T-helper 17 cell (primary cell): ENCODE measurements at regions not wholly inside any gene's neighbourhood (a gene's known extent, or its start where the extent isn't known, plus 50 kb on each side); places are given as distances from the start of the nearest gene placed in this dataset.
"Not testable (repeated sequence)": the region's sequence is repeated elsewhere in the genome, so short reads cannot be mapped to it uniquely, and the experiment has no call there.

Experiments used
- ATAC-seq: fragments of 150-1000 bp; cut with Tn5 transposase; 2 replicates; pipeline ENCODE4 v1.10.0; 2021; ENCODE audit warnings: mild to moderate bottlenecking, moderate library complexity
- DNase-seq, 3 donors: peaks; one replicate each; pipeline versions ENCODE4 v3.0.0 to v3.0.0-alpha.2; 2020 to 2021
- H3K9me3 ChIP-seq: one replicate; pipeline ENCODE4 v1.7.0; 2013; ENCODE audit warnings: low read length, mild to moderate bottlenecking; ENCODE audit not compliant: control insufficient read depth, poor library complexity, severe bottlenecking
- H3K27ac Mint-ChIP-seq: one replicate; pipeline ENCODE4 v1.8.0; 2022; ENCODE audit warnings: mild to moderate bottlenecking, moderate library complexity, mixed read lengths
- H3K27me3 Mint-ChIP-seq: one replicate; pipeline ENCODE4 v1.8.0; 2022; ENCODE audit warnings: mixed read lengths
- H3K36me3 Mint-ChIP-seq: one replicate; pipeline ENCODE4 v1.8.0; 2022; ENCODE audit warnings: low read depth, mixed read lengths
- H3K4me1 Mint-ChIP-seq: one replicate; pipeline ENCODE4 v1.8.0; 2022; ENCODE audit warnings: mild to moderate bottlenecking, mixed read lengths
- H3K4me3 Mint-ChIP-seq: one replicate; pipeline ENCODE4 v1.8.0; 2022; ENCODE audit warnings: mild to moderate bottlenecking, moderate library complexity, mixed read lengths

DNA sequence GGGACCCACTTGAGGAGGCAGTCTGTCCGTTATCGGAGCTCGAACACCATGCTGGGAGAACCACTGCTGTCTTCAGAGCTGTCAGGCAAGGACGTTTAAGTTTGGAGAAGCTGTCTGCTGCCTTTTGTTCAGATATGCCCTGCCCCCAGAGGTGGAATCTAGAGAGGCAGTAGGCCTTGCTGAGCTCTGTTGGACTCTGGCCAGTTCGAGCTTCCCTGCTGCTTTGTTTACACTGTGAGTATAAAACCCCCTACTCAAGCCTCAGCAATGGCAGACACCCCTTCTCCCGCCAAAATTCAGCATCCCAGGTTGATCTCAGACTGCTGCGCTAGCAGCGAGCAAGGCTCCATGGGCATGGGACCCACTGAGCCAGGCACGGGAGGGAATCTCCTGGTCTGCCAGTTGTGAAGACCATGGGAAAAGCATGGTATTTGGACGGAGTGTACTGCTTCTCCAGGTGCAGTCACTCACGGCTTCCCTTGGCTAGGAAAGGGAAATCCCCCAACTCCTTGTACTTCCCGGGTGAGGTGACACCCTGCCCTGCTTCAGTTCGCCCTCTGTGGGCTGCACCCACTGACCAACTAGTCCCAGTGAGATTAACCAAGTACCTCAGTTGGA is 134.5 kb upstream of the RBMS1 start:
- H3K4me3 Mint-ChIP-seq, H3K9me3 ChIP-seq, ATAC-seq, DNase-seq, H3K36me3 Mint-ChIP-seq, H3K27me3 Mint-ChIP-seq, H3K27ac Mint-ChIP-seq, H3K4me1 Mint-ChIP-seq: not testable (repeated sequence)

DNA sequence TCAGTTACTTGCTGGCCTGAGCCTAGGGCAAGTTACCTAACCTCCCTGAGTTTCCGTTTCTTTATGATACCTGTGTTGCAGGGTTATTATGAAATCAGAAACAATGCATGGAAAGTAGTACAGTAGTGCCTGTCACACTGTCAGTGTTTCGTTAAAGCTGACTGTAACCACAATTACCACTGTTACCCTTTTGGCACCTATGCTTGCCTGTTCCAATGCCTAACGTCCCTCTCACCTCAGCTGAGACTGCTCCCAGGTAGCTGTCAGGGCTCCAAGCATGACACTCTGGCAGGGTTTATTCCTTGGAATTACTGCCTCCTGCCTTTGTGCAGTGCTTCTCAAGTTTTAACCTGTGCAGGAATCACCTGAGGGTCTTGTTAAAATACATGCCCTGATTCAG is 135.2 kb upstream of the RBMS1 start:
- ATAC-seq (no peak), DNase-seq (no peak)
- Mint-ChIP-seq H3K27ac (no peak overlapping the region), H3K4me3 (no peak overlapping the region), H3K27me3 (no peaks in the 10 kb centered on the region), H3K4me1 (no peaks in the 10 kb centered on the region), H3K36me3 (no peaks in the 10 kb centered on the region)
- H3K9me3 ChIP-seq, result no peaks in the 10 kb centered on the region

DNA sequence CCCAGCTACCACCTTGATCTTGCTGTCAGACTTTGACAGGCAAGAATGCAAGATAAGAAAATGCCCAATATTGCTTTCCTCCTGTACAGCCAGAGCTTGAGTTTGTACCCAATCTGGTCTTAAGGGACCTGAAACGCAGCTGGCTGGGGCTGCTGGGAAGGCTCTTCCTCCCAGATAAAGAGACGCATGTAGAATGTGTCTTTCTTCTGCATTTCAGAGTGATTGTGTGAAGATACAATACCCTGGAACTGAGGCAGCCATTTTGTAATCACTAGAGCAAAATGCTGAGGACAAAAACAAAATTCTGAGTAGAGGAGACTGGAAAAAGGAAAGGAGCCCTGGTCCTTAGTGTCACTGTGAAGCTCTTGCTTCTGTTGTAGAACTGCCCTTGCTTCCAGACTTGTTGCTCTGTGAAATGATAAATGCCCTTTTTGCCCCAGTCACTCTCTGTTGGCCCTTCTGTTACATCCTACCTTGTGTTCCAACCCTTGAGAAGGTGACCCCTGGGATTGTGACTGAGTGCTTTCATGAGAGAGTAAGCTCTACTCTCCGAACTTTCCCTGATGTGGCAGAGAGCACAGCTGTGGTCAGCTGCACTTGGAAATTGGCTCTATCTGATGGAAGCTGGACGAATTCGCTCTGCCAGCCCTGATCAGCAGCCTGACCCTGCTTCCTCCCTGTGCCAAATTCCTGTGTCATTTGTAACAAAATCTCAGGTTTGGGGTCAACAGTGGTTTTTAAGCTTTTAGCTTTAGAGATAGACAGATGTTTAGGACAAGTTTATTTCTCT is 137.4 kb upstream of the RBMS1 start:
- Mint-ChIP-seq H3K4me3 (no peak overlapping the region), H3K27ac (no peak overlapping the region), H3K36me3 (no peaks in the 10 kb centered on the region), H3K27me3 (no peaks in the 10 kb centered on the region), H3K4me1 (no peaks in the 10 kb centered on the region)
- DNase-seq (no peak), ATAC-seq (no peak)
- H3K9me3 ChIP-seq, result no peaks in the 10 kb centered on the region

DNA sequence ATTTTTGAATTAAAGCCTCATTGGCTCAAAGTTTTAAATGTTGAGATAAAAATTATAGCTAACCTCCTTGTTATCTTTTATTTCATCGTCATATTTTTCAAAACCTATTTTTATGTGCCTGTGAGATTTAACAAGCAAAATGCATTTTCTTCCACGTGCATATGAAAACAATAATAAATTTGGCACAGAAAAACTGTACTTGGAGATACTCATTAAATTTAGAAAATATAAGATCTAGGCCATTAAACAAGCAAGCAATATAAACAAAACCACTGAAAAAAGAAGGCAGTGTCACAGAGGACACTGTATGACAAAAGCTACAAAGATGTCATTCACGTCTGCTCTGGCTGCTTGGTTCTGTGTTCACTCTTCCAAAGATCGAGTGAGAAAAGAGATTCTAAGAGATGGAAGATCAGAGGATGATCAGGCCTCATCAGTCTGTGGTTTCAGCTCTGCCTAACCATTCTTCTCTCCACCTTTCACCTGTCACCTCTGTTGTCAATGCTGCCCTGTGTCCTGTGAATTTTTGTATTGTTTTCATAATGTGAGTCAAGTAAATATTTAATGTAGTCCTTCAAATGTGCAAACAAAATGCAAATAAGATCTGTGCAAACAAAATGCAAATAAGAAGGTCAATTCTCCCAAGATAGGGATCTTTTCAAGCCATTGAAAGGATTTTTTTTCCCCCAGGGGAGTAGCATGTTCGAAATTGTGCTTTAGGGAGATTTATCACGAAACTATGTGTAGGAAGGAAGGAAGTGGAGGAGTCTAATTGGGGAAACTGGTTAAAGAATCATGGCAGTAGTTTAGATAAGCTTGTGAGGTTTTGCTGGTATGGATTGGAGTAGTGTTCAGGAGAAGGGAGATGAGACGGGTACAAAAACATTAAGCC is 138.7 kb upstream of the RBMS1 start:
- no peak overlapping the region for H3K4me3 Mint-ChIP-seq
- H3K27me3 Mint-ChIP-seq, result no peaks in the 10 kb centered on the region
- H3K27ac Mint-ChIP-seq, result no peak overlapping the region
- H3K4me1 Mint-ChIP-seq, result no peaks in the 10 kb centered on the region
- H3K9me3 ChIP-seq, result no peaks in the 10 kb centered on the region
- no peak for DNase-seq
- no peaks in the 10 kb centered on the region for H3K36me3 Mint-ChIP-seq
- no peak for ATAC-seq

DNA sequence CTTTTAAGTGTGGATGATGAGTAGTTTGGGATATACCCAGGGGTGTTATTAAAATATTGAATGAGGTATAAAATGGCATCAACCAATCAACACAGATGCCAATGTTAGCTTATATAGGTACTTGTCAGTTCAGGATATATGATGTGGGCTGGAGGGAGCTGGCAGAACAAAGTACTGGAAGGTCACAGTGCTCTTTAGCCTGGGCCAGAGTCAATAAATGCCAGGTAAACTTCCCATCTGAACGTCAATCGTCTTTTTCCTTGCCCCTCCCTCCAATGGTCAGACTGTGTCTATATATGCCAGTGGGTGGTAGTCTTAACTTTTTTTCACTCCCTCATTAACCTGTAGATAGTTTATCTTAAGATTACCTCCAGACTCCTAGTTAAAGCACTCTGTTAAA is 140.8 kb upstream of the RBMS1 start:
- DNase-seq (no peak), ATAC-seq (no peak)
- H3K27ac Mint-ChIP-seq, result no peak overlapping the region

DNA sequence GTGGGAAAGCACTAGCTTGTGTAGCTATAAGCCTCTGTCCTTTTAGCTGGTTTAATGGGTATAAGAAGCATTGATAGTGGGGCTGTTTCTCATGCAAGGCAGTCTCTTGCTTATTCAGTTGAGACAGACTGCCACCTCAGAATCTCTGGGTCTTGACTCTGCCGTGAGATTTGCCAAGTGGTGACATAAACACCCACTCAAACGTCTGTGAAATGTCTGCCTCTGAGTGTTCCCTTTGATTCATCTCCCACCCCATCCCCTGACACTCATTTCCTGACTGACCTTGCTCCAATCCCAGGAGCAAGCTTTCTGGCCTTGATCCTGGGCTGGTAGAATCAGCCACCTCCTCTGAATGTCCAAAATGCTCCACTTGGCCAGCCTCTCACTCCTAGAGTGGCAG is 141.9 kb upstream of the RBMS1 start:
- Mint-ChIP-seq H3K4me3 (no peak overlapping the region), H3K36me3 (peaks cover 3% of the 10 kb centered on the region), H3K27ac (no peak overlapping the region), H3K4me1 (no peaks in the 10 kb centered on the region), H3K27me3 (no peaks in the 10 kb centered on the region)
- ATAC-seq (no peak), DNase-seq (no peak)
- H3K9me3 ChIP-seq, result no peaks in the 10 kb centered on the region

More for the DNA sequence above, 140.8 kb upstream of the RBMS1 start:
- Mint-ChIP-seq H3K4me1 (no peaks in the 10 kb centered on the region), H3K27me3 (no peaks in the 10 kb centered on the region), H3K4me3 (no peak overlapping the region), H3K36me3 (peaks cover 2% of the 10 kb centered on the region)
- no peaks in the 10 kb centered on the region for H3K9me3 ChIP-seq

DNA sequence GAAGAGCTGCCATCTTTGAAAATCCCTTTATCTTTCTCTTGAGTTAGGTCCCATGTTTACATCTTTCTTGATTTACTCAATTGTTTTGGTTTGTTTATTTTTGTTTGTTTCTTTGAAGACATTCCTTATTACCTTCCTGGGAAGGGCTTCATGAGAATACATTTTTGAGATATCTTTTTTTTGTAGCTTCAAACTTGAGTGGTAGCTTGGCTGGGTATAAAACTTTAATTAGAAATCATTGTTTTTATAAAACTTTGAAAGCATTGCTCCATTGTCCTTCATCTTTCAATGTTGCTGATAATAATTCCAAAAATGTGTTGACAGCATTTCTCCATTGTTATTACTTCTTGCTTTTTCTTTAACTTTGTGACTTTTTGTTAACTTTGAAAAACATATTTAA is 145.9 kb upstream of the RBMS1 start:
- ATAC-seq (no peak), DNase-seq (no peak)
- peaks cover 4% of the 10 kb centered on the region for H3K36me3 Mint-ChIP-seq
- no peaks in the 10 kb centered on the region for H3K27me3 Mint-ChIP-seq
- no peaks in the 10 kb centered on the region for H3K4me1 Mint-ChIP-seq
- H3K4me3 Mint-ChIP-seq, result no peak overlapping the region
- H3K9me3 ChIP-seq, result no peaks in the 10 kb centered on the region
- no peak overlapping the region for H3K27ac Mint-ChIP-seq

DNA sequence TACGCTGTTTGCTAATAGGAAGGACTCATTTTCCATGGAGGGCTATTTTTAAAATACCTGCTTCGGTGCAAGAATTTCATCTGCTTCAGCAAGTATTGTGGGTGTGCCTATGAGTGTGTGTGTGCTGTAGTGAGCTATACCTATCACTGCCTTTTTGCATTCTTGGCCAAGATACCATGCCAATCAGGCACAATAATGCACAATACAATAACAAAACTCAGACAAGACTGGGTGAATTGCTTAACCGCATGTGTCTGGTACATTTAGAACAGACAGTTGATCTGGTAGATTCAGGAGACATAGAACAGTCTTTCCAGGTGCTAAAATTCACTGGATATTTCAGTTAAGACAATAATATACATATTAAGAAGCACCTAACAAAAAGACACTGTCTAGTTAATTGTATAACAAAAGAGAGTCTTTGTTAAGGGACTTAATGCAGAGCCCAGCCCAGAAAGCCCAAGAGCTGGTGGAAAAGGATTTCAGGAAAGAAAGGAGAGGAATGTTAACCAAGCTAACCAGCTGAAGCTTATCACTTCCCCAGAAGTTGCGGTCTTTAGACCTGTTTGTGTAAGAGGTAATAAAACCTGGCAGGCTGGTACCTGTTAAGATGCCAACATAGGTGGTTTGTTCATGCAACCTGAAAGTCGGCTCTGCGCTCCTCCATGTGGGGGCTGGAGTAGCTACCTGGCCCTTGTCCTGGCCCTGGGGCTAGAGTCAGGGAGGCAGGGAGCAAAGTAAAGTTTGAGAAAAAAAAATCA is 153.3 kb upstream of the RBMS1 start:
- H3K27ac Mint-ChIP-seq, result no peak overlapping the region
- DNase-seq (no peak), ATAC-seq (no peak)
- H3K9me3 ChIP-seq, result no peaks in the 10 kb centered on the region
- peaks cover 12% of the 10 kb centered on the region for H3K4me1 Mint-ChIP-seq
- H3K27me3 Mint-ChIP-seq, result peaks cover 9% of the 10 kb centered on the region
- H3K36me3 Mint-ChIP-seq, result peaks cover 2% of the 10 kb centered on the region
- no peak overlapping the region for H3K4me3 Mint-ChIP-seq

DNA sequence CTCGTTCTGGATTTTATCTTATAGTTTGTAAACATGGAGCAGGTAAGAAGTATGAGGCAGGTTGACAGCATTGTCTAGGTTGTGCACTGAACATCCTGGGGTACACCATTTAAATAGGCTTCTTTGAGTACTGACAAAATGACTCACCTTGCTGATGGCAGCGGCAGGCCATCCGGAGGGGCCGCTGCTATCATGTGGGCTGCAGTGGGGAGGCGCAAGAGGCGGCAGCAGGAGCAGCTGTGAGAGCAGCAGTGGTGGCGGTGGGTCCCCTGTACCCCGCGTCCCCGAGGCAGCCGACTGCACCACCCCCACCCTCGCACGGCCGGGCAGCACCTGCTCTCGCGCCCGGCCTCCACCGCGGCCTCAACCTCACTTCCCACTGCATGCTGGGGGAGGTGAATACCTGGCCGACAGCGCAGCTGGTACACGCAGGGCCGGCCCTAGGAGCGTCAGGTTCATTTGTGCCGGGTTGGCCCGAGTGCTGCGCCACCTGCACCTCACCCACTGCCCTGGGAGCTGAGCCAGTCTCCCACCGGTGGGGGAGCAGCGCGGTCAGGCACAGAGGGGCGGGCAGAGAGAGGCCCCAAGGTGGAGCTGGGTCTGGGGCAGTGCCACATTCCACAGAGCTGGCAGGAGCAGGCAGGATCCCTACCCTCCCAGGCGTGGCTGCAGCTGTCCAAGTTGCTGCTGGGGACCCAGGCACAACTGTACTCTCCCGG is 154.5 kb upstream of the RBMS1 start:
- H3K4me1 Mint-ChIP-seq, result peaks cover 25% of the 10 kb centered on the region
- H3K4me3 Mint-ChIP-seq, result no peak overlapping the region
- peaks cover 2% of the 10 kb centered on the region for H3K36me3 Mint-ChIP-seq

DNA sequence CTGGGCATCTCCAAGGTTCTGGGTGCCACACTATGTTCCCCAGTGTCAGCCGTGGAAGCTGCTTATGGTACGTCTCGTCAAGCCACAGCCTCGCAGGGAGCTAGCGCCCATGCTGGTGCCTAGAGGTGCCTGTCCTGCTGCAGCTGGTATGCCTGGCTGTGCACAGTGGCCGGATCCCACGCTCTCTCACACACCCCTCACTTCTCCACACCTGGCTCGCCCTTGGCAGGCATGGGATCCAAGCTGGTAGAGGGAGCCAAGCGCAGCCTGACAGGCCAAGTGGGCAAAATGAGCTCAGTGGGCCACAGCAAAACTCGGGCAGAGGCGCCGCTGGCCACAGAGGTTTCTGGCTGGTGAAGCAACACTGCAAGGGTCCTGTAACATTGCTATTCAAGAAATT is 156.1 kb upstream of the RBMS1 start:
- ATAC-seq (no peak), DNase-seq (no peak)
- Mint-ChIP-seq H3K4me1 (peaks cover 25% of the 10 kb centered on the region), H3K27ac (no peak overlapping the region), H3K27me3 (peaks cover 9% of the 10 kb centered on the region), H3K36me3 (no peaks in the 10 kb centered on the region), H3K4me3 (no peak overlapping the region)
- no peaks in the 10 kb centered on the region for H3K9me3 ChIP-seq

More for the DNA sequence above, 154.5 kb upstream of the RBMS1 start:
- no peak for ATAC-seq
- no peaks in the 10 kb centered on the region for H3K9me3 ChIP-seq
- no peak overlapping the region for H3K27ac Mint-ChIP-seq
- no peak for DNase-seq
- H3K27me3 Mint-ChIP-seq, result peaks cover 9% of the 10 kb centered on the region

DNA sequence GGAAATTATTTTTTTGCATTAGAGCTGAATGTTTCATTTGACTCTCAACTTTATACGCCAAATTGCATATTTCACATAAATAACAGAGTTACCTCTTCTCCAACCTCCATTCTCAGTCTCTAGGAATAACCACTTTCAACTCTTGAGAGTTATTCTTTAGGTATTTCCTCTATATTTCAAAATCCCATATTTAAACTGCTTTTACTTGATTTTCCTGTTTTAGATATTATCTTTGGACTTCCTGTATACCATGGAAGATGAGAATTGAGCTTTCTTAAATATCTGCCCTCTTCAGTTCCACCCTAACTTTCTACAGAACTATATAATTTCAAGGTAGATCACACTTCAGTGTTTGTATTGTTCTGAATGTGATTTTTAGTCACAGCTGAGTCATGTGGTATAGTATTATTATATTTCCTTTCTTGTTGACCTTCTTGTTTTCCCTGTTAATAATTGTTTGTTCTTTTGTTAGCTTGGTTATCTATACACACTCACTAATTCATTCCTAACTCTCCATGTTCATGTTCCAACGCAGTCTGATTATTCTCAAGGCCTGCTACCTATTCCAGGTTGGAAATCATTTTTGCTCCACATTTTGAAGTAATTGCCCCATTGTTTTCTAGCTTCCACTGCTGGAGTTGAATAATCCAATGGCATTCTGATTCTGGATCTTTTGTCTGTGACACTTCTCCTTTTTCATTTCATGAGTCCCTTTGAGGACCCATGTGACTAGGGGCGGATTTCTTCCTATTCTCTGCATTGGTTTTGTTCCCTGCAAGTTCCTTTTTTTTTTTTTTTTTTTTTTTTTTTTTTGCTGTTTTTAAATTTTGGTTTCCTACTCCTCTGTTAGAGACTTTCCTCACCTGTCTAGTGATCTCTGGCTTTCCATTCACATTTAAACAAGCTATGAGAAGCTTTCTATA is 156.8 kb upstream of the RBMS1 start:
- Mint-ChIP-seq H3K27me3 (peaks cover 10% of the 10 kb centered on the region), H3K36me3 (no peaks in the 10 kb centered on the region), H3K27ac (no peak overlapping the region), H3K4me3 (no peak overlapping the region), H3K4me1 (peaks cover 25% of the 10 kb centered on the region)
- ATAC-seq (no peak), DNase-seq (no peak)
- no peaks in the 10 kb centered on the region for H3K9me3 ChIP-seq
